ENCODE measurements at regions not wholly inside any gene's neighbourhood (a gene's known extent, or its start where the extent isn't known, plus 50 kb on each side); places are given as distances from the start of the nearest gene placed in this dataset.

GRCh38 chr9:108094676-108094993 lies 605.1 kb upstream of the KLF4 start:
- peaks cover 0 to 4% (median 0%) of the 10 kb centered on the region in 4 donors for H3K9me3 ChIP-seq (ENCODE audit: control insufficient read depth in 4 of 4, low read length in 3 of 4)
- H3K27ac ChIP-seq (ENCODE audit: low read depth in 1 of 2, low read length in 2 of 2): no peak overlapping the region
- TF ChIP-seq HNF4A (conservative IDR thresholded peaks at IDR 0.05) (no peak), RXRA (IDR thresholded peaks at IDR 0.05) (no peak), CTCF (IDR thresholded peaks at IDR 0.05; ENCODE audit: low read depth, low read length, missing input control) (no peak), REST (IDR thresholded peaks at IDR 0.05) (no peak), NR2F2 (IDR thresholded peaks at IDR 0.05) (no peak), FOXA2 (IDR thresholded peaks at IDR 0.05) (no peak), FOXA1 (IDR thresholded peaks at IDR 0.05) (no peak), ZBTB33 (IDR thresholded peaks at IDR 0.05) (no peak), EGR1 (IDR thresholded peaks at IDR 0.05; ENCODE audit: low read depth in 2 of 2) (no peak), RAD21 (IDR thresholded peaks at IDR 0.05) (no peak), MAX (IDR thresholded peaks at IDR 0.05) (no peak), TAF1 (conservative IDR thresholded peaks at IDR 0.05) (no peak), SP1 (IDR thresholded peaks at IDR 0.05) (no peak), GABPA (IDR thresholded peaks at IDR 0.05 in 1 of 2, conservative IDR thresholded peaks at IDR 0.05 in 1 of 2) (no peak)
- no peaks in the 10 kb centered on the region for H3K27me3 ChIP-seq (ENCODE audit: control insufficient read depth in 4 of 4, insufficient read depth in 4 of 4, low read length in 3 of 4)
- H3K9ac ChIP-seq (ENCODE audit: low read depth in 1 of 2, low read length in 2 of 2): no peak overlapping the region
- no peak for DNase-seq (ENCODE audit: low spot score)
- no peaks in the 10 kb centered on the region for H3K4me1 ChIP-seq (ENCODE audit: control insufficient read depth in 4 of 4, insufficient read depth in 4 of 4, low read length in 3 of 4)
- H3K4me3 ChIP-seq (ENCODE audit: low read depth in 1 of 3, low read length in 3 of 3): no peak overlapping the region
- no peaks in the 10 kb centered on the region for H3K36me3 ChIP-seq (ENCODE audit: control insufficient read depth in 4 of 4, insufficient read depth in 3 of 4, low read depth in 1 of 4, low read length in 3 of 4)
- WGBS: 92% methylated on average over 2 of the region's 2 CpGs

- WGBS: 84% methylated on average over 1 of the region's 1 CpG
- no peak overlapping the region for H3K9ac ChIP-seq (ENCODE audit: low read depth in 1 of 2, low read length in 2 of 2)
- peak; percentile 89 for DNase-seq (ENCODE audit: low spot score)
- TF ChIP-seq GABPA (IDR thresholded peaks at IDR 0.05 in 1 of 2, conservative IDR thresholded peaks at IDR 0.05 in 1 of 2) (peak in 1 of 2 donors; percentile 13), NR2F2 (IDR thresholded peaks at IDR 0.05) (no peak), MAX (IDR thresholded peaks at IDR 0.05) (peak; percentile 35), SP1 (IDR thresholded peaks at IDR 0.05) (peak; percentile 24), ATF3 (IDR thresholded peaks at IDR 0.05) (no peak), ZBTB33 (IDR thresholded peaks at IDR 0.05) (no peak), FOXA1 (IDR thresholded peaks at IDR 0.05) (no peak), RAD21 (IDR thresholded peaks at IDR 0.05) (peak; percentile 6 to 43), HNF4G (IDR thresholded peaks at IDR 0.05) (no peak), TAF1 (conservative IDR thresholded peaks at IDR 0.05) (no peak)
These were observed 604.5 kb upstream of the KLF4 start for GRCh38 chr9:108093773-108094675.

More at GRCh38 chr9:108093773-108094675, 604.5 kb upstream of the KLF4 start:
- Histone ChIP-seq H3K36me3 (ENCODE audit: control insufficient read depth in 4 of 4, insufficient read depth in 3 of 4, low read depth in 1 of 4, low read length in 3 of 4) (no peaks in the 10 kb centered on the region), H3K4me3 (ENCODE audit: low read depth in 1 of 3, low read length in 3 of 3) (no peak overlapping the region), H3K9me3 (ENCODE audit: control insufficient read depth in 4 of 4, low read length in 3 of 4) (peaks cover 0 to 4% (median 0%) of the 10 kb centered on the region in 4 donors), H3K27ac (ENCODE audit: low read depth in 1 of 2, low read length in 2 of 2) (no peak overlapping the region), H3K4me1 (ENCODE audit: control insufficient read depth in 4 of 4, insufficient read depth in 4 of 4, low read length in 3 of 4) (no peaks in the 10 kb centered on the region), H3K27me3 (ENCODE audit: control insufficient read depth in 4 of 4, insufficient read depth in 4 of 4, low read length in 3 of 4) (no peaks in the 10 kb centered on the region)
